H1 (cell line): ENCODE measurements at regions not wholly inside any gene's neighbourhood (a gene's known extent, or its start where the extent isn't known, plus 50 kb on each side); places are given as distances from the start of the nearest gene placed in this dataset.

ENCODE experiments used
- CTCF ChIA-PET: fragments of 300-600 bp; sonication (Branson Sonifier 250); formaldehyde crosslinking; loops from one replicate; lab custom pipeline; 2021; ENCODE audit not compliant: partially characterized antibody; lab: Charles Lee
- POLR2A ChIA-PET: fragments of 300-600 bp; sonication (Branson Sonifier 250); formaldehyde crosslinking; loops from one replicate; lab custom pipeline; 2021; ENCODE audit warnings: inconsistent platforms; ENCODE audit not compliant: partially characterized antibody; lab: Charles Lee
- DNase-seq, 2 experiments: peaks; one replicate each; pipeline versions ENCODE4 v3.0.0 to v3.0.0-alpha.2; 2010 to 2022; ENCODE audit warnings: low spot score in 2 of 2, low read depth in 1 of 2, mixed read lengths in 1 of 2
- FAIRE-seq: peaks from 2 replicates; lab custom pipeline; 2011; peaks lifted over from hg19 to GRCh38; lab: Jason Lieb, UNC
- H2AFZ ChIP-seq: 2 replicates; pipeline ENCODE4 v1.8.1; 2012; ENCODE audit warnings: low read length, inconsistent platforms
- H2AK5ac ChIP-seq: 2 replicates; pipeline ENCODE4 v1.6.1; 2013; ENCODE audit warnings: low read depth, low read length
- H2BK120ac ChIP-seq: replicated peaks from 2 replicates; pipeline ENCODE3; 2013; ENCODE audit warnings: low read depth, low read length, inconsistent platforms
- H2BK12ac ChIP-seq: 2 replicates; pipeline ENCODE4 v1.6.1; 2013; ENCODE audit warnings: low read depth, low read length
- H2BK15ac ChIP-seq: 2 replicates; pipeline ENCODE4 v1.6.1; 2013; ENCODE audit warnings: low read length
- H2BK20ac ChIP-seq: 2 replicates; pipeline ENCODE4 v1.6.1; 2013; ENCODE audit warnings: low read length
- H2BK5ac ChIP-seq: 2 replicates; pipeline ENCODE4 v1.6.1; 2013; ENCODE audit warnings: low read depth, low read length
- H3K14ac ChIP-seq: 2 replicates; pipeline ENCODE4 v1.6.1; 2013; ENCODE audit warnings: inconsistent platforms; ENCODE audit not compliant: insufficient read length
- H3K18ac ChIP-seq: 2 replicates; pipeline ENCODE4 v1.6.1; 2013; ENCODE audit warnings: low read length; ENCODE audit errors: extremely low read depth
- H3K23ac ChIP-seq: 2 replicates; pipeline ENCODE4 v1.6.1; 2013; ENCODE audit warnings: inconsistent platforms; ENCODE audit not compliant: insufficient read length
- H3K23me2 ChIP-seq: 2 replicates; pipeline ENCODE4 v1.6.1; 2013; ENCODE audit warnings: low read depth, low read length
- H3K27ac ChIP-seq: 2 replicates; pipeline ENCODE4 v1.6.1; 2011; ENCODE audit warnings: low read depth, low read length, inconsistent platforms
- H3K27me3 ChIP-seq, 4 experiments: replicated peaks in 1 of 4; 1 replicate in 1 of 4; 2 replicates in 3 of 4; pipeline versions ENCODE4 v1.6.1 to v1.8.1; 2011 to 2013; ENCODE audit warnings: low read length in 3 of 4, mild to moderate bottlenecking in 3 of 4, inconsistent platforms in 2 of 4, mixed read lengths in 2 of 4, moderate library complexity in 1 of 4; ENCODE audit not compliant: control insufficient read depth in 3 of 4, insufficient read depth in 3 of 4; ENCODE audit errors: extremely low read depth in 1 of 4
- H3K36me3 ChIP-seq, 4 experiments: 2 replicates each; pipeline versions ENCODE4 v1.6.1 to v1.8.1; 2011 to 2013; ENCODE audit warnings: mild to moderate bottlenecking in 4 of 4, low read length in 3 of 4, moderate library complexity in 2 of 4, control low read depth in 1 of 4, inconsistent platforms in 1 of 4; ENCODE audit not compliant: insufficient read depth in 4 of 4, control insufficient read depth in 2 of 4
- H3K4ac ChIP-seq: replicated peaks from 2 replicates; pipeline ENCODE3; 2013; ENCODE audit warnings: low read length, low read depth, mixed read lengths, inconsistent platforms; ENCODE audit not compliant: insufficient read length
- H3K4me1 ChIP-seq, 4 experiments: replicated peaks in 1 of 4; 1 replicate in 1 of 4; 2 replicates in 3 of 4; pipeline versions ENCODE4 v1.6.1 to v1.8.1; 2011 to 2013; ENCODE audit warnings: low read length in 3 of 4, inconsistent platforms in 2 of 4, mixed read lengths in 1 of 4; ENCODE audit not compliant: insufficient read depth in 4 of 4, control insufficient read depth in 3 of 4
- H3K4me2 ChIP-seq, 2 experiments: 2 replicates each; pipeline versions ENCODE4 v1.6.1 to v1.8.1; 2011 to 2013; ENCODE audit warnings: low read depth in 2 of 2, low read length in 2 of 2, control low read depth in 1 of 2, inconsistent platforms in 1 of 2, mild to moderate bottlenecking in 1 of 2; ENCODE audit not compliant: insufficient read depth in 1 of 2
- H3K4me3 ChIP-seq, 4 experiments: fragments of 200-600, 300-600 bp in 1 of 4; sonication (generic), shearing (Covaris generic), sonication (Bioruptor Twin) in 1 of 4; 2 replicates each; pipeline versions ENCODE4 v1.5.1 to v1.8.1; 2011 to 2016; ENCODE audit warnings: low read length in 4 of 4, low read depth in 3 of 4, control low read depth in 2 of 4, inconsistent platforms in 2 of 4, mild to moderate bottlenecking in 2 of 4, mixed read lengths in 1 of 4, moderate library complexity in 1 of 4; ENCODE audit not compliant: insufficient read depth in 2 of 4; ENCODE audit errors: extremely low read depth in 1 of 4
- H3K56ac ChIP-seq: replicated peaks from 2 replicates; pipeline ENCODE3; 2013; ENCODE audit warnings: low read depth, mild to moderate bottlenecking, mixed read lengths, low read length, inconsistent platforms; ENCODE audit not compliant: insufficient read length
- H3K79me1 ChIP-seq: 2 replicates; pipeline ENCODE4 v1.6.1; 2013; ENCODE audit warnings: low read depth, low read length, control low read depth
- H3K79me2 ChIP-seq, 2 experiments: 2 replicates each; pipeline versions ENCODE4 v1.6.1 to v1.8.1; 2012 to 2013; ENCODE audit warnings: low read length in 2 of 2, mild to moderate bottlenecking in 2 of 2, inconsistent platforms in 1 of 2; ENCODE audit not compliant: insufficient read depth in 2 of 2, control insufficient read depth in 1 of 2
- H3K9ac ChIP-seq, 4 experiments: replicated peaks in 1 of 4; 1 replicate in 1 of 4; 2 replicates in 3 of 4; pipeline versions ENCODE4 v1.6.1 to v1.8.1; 2011 to 2013; ENCODE audit warnings: low read depth in 3 of 4, low read length in 3 of 4, control low read depth in 2 of 4, mild to moderate bottlenecking in 2 of 4, moderate library complexity in 2 of 4, inconsistent platforms in 1 of 4; ENCODE audit errors: extremely low read depth in 1 of 4
- H3K9me3 ChIP-seq, 2 experiments: 2 replicates each; pipeline versions ENCODE4 v1.6.1 to v1.8.1; 2012 to 2013; ENCODE audit warnings: mild to moderate bottlenecking in 2 of 2, moderate library complexity in 2 of 2, control low read depth in 1 of 2, inconsistent platforms in 1 of 2, low read depth in 1 of 2, low read length in 1 of 2, mixed read lengths in 1 of 2; ENCODE audit not compliant: insufficient read depth in 2 of 2
- H4K20me1 ChIP-seq, 2 experiments: replicated peaks in 1 of 2; 2 replicates each; pipeline versions ENCODE3 to v1.8.1; 2011 to 2013; ENCODE audit warnings: inconsistent platforms in 2 of 2, low read length in 2 of 2, mild to moderate bottlenecking in 1 of 2; ENCODE audit not compliant: insufficient read depth in 2 of 2, control insufficient read depth in 1 of 2
- H4K5ac ChIP-seq: 2 replicates; pipeline ENCODE4 v1.6.1; 2013; ENCODE audit warnings: low read length, low read depth, mixed read lengths, inconsistent platforms; ENCODE audit not compliant: insufficient read length
- H4K8ac ChIP-seq: 2 replicates; pipeline ENCODE4 v1.8.0; 2013; ENCODE audit warnings: mild to moderate bottlenecking, moderate library complexity, low read length, inconsistent platforms; ENCODE audit not compliant: insufficient read depth; ENCODE audit errors: extremely low read depth
- H4K91ac ChIP-seq: replicated peaks from 2 replicates; pipeline ENCODE3; 2013; ENCODE audit warnings: low read length, mixed read lengths, inconsistent platforms; ENCODE audit not compliant: insufficient read length
- ASH2L ChIP-seq: fragments of 200-600, 300-600 bp; sonication (generic); IDR thresholded peaks from one replicate; pipeline ENCODE4 v1.7.1; 2017; ENCODE audit warnings: low read length
- EP300 ChIP-seq, 2 experiments: IDR thresholded peaks; 1 replicate in 1 of 2; 2 replicates in 1 of 2; pipeline ENCODE4 v1.6.1; 2011 to 2012; ENCODE audit warnings: low read depth in 2 of 2, low read length in 2 of 2, mild to moderate bottlenecking in 2 of 2, borderline replicate concordance in 1 of 2, inconsistent platforms in 1 of 2, moderate library complexity in 1 of 2
- FOSL1 ChIP-seq: IDR thresholded peaks from 2 replicates; pipeline ENCODE4 v1.6.1; 2011; ENCODE audit warnings: mild to moderate bottlenecking, low read depth, low read length, moderate library complexity; ENCODE audit not compliant: insufficient read depth
- JUN ChIP-seq: IDR thresholded peaks from 2 replicates; pipeline ENCODE4 v1.6.1; 2011; ENCODE audit warnings: low read depth, mild to moderate bottlenecking, improper control_type of control experiment, low read length
- JUND ChIP-seq: IDR thresholded peaks from 2 replicates; pipeline ENCODE4 v1.6.1; 2011; ENCODE audit warnings: mild to moderate bottlenecking, improper control_type of control experiment, low read length
- NANOG ChIP-seq: IDR thresholded peaks from 2 replicates; pipeline ENCODE4 v1.6.1; 2011; ENCODE audit warnings: low read length, low read depth, mild to moderate bottlenecking, inconsistent platforms; ENCODE audit not compliant: insufficient read depth, poor library complexity, severe bottlenecking
- PHF8 ChIP-seq: fragments of 200-600 bp; sonication (generic); conservative IDR thresholded peaks from 2 replicates; pipeline ENCODE4 v1.7.1; 2012; ENCODE audit warnings: low read depth, mild to moderate bottlenecking, inconsistent platforms, low read length, moderate library complexity
- POLR2A ChIP-seq, 2 experiments: IDR thresholded peaks; 1 replicate in 1 of 2; 2 replicates in 1 of 2; pipeline ENCODE4 v1.6.1; 2011; ENCODE audit warnings: low read depth in 2 of 2, low read length in 2 of 2, mild to moderate bottlenecking in 2 of 2; ENCODE audit errors: control extremely low read depth in 1 of 2
- RNF2 ChIP-seq: fragments of 200-900, 300-1000 bp; sonication (generic); IDR thresholded peaks from 2 replicates; pipeline ENCODE4 v1.7.1; 2016; ENCODE audit warnings: borderline replicate concordance, low read depth, mild to moderate bottlenecking, antibody characterized with exemption, low read length; ENCODE audit not compliant: poor library complexity, severe bottlenecking; ENCODE audit errors: missing control alignments
- SAP30 ChIP-seq: fragments of 300-600 bp; sonication (generic); IDR thresholded peaks from 2 replicates; pipeline ENCODE4 v1.7.1; 2012; ENCODE audit warnings: low read length, moderate library complexity, mild to moderate bottlenecking, inconsistent platforms; ENCODE audit not compliant: insufficient read depth, insufficient replicate concordance
- SP4 ChIP-seq: IDR thresholded peaks from 2 replicates; pipeline ENCODE4 v1.6.1; 2012; ENCODE audit warnings: low read length, inconsistent platforms
- SUZ12 ChIP-seq: fragments of 200-600 bp; sonication (generic); IDR thresholded peaks from 2 replicates; pipeline ENCODE4 v1.6.1; 2012; ENCODE audit warnings: mild to moderate bottlenecking, inconsistent platforms, low read length, moderate library complexity, mixed read lengths
- WGBS, 2 experiments: shearing (Covaris generic) in 1 of 2; methylation state at CpG; one replicate each; pipeline versions ENCODE4 v1.1.6 to v1.1.7; 2013 to 2015; ENCODE audit warnings: low lambda C conversion rate in 2 of 2, mixed read lengths in 2 of 2, inconsistent platforms in 1 of 2, low coverage in 1 of 2, missing lambda C conversion rate in 1 of 2; ENCODE audit not compliant: insufficient replicate concordance in 2 of 2, insufficient coverage in 1 of 2, insufficient read length in 1 of 2; ENCODE audit errors: extremely low coverage in 1 of 2, missing lambda C conversion rate in 1 of 2; 5-methylcytosine and 5-hydroxymethylcytosine counted together
- TF ChIP-seq, protein P1 (sequence below): IDR thresholded peaks from 2 replicates; pipeline ENCODE4 v1.6.1; 2012; ENCODE audit warnings: inconsistent platforms

- Histone ChIP-seq H4K20me1 (no peaks in the 10 kb centered on the region), H4K91ac (peak overlapping the region; percentile 57)
- no peak for FAIRE-seq
- TF ChIP-seq JUN (no peak), RNF2 (no peak), ASH2L (no peak), SP4 (no peak), PHF8 (no peak), FOSL1 (no peak), SUZ12 (no peak), SAP30 (no peak), EP300 (IDR thresholded peaks at IDR 0.05; ENCODE audit: borderline replicate concordance in 1 of 2, low read depth in 2 of 2, low read length in 2 of 2) (no peak), POLR2A (IDR thresholded peaks at IDR 0.05; ENCODE audit: control extremely low read depth in 1 of 2, low read depth in 2 of 2, low read length in 2 of 2) (no peak), NANOG (no peak), JUND (no peak)
- TF ChIP-seq, protein P1, sequence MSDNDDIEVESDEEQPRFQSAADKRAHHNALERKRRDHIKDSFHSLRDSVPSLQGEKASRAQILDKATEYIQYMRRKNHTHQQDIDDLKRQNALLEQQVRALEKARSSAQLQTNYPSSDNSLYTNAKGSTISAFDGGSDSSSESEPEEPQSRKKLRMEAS = no peak
These were observed 493.7 kb upstream of the HS6ST1 start for GRCh38 chr2:128812183-128812940.

More at GRCh38 chr2:128812183-128812940, 493.7 kb upstream of the HS6ST1 start:
- Histone ChIP-seq H3K9ac (no peak overlapping the region), H2BK120ac (no peak overlapping the region), H3K9me3 (no peaks in the 10 kb centered on the region), H2BK5ac (no peak overlapping the region), H3K36me3 (no peaks in the 10 kb centered on the region), H2AFZ (no peak overlapping the region), H3K56ac (no peak overlapping the region), H2BK12ac (no peak overlapping the region; the same call in 1 of the 2 replicates), H3K18ac (no peak overlapping the region), H3K4me2 (no peak overlapping the region), H3K27me3 (no peaks in the 10 kb centered on the region), H3K27ac (no peak overlapping the region), H3K79me1 (no peaks in the 10 kb centered on the region), H2AK5ac (no peak overlapping the region), H3K23me2 (no peaks in the 10 kb centered on the region), H3K79me2 (no peaks in the 10 kb centered on the region), H3K14ac (no peak overlapping the region), H3K23ac (no peak overlapping the region), H2BK15ac (no peak overlapping the region), H3K4ac (no peak overlapping the region), H3K4me3 (no peak overlapping the region), H2BK20ac (no peak overlapping the region), H4K5ac (no peak overlapping the region), H3K4me1 (peaks cover 0 to 3% (median 3%) of the 10 kb centered on the region in 4 experiments; a peak in 3 of 7 replicates), H4K8ac (no peak overlapping the region)
- no peak for DNase-seq
- WGBS, 2 experiments = 92% methylated on average over 14 of the region's 14 CpGs; no CpG with 5 or more reads in 1 of the 2 experiments
- ChIA-PET POLR2A (no interaction called here), CTCF (no interaction called here)
